KG1 (cell line): ENCODE measurements at regions not wholly inside any gene's neighbourhood (a gene's known extent, or its start where the extent isn't known, plus 50 kb on each side); places are given as distances from the start of the nearest gene placed in this dataset.
"Not testable (repeated sequence)": the region's sequence is repeated elsewhere in the genome, so short reads cannot be mapped to it uniquely, and the experiment has no call there.

Source experiments
- DNase-seq: peaks from one replicate; lab custom pipeline; 2025; lab: John Stamatoyannopoulos, UW

GRCh38 chr6:81340946-81341345 lies 411.5 kb downstream of the TENT5A start:
- no peak for DNase-seq

- no peak for DNase-seq
Observed at GRCh38 chr6:81331526-81331925, 421.0 kb downstream of the TENT5A start.

GRCh38 chr6:81328700-81329099 lies 423.8 kb downstream of the TENT5A start:
- DNase-seq = no peak

- DNase-seq = no peak
Observed at GRCh38 chr6:81326881-81327561, 425.5 kb downstream of the TENT5A start.

GRCh38 chr6:81309811-81310210 lies 442.7 kb downstream of the TENT5A start:
- DNase-seq = no peak

GRCh38 chr6:81308577-81309279 lies 443.8 kb downstream of the TENT5A start:
- DNase-seq = no peak

GRCh38 chr6:81307651-81308214 lies 444.7 kb downstream of the TENT5A start:
- no peak for DNase-seq

GRCh38 chr6:81304466-81304865 lies 448.0 kb downstream of the TENT5A start:
- no peak for DNase-seq

GRCh38 chr6:81300961-81301360 lies 451.5 kb downstream of the TENT5A start:
- DNase-seq = no peak

- DNase-seq = no peak
Observed at GRCh38 chr6:81298751-81299150, 453.7 kb downstream of the TENT5A start.

- DNase-seq = no peak
Observed at GRCh38 chr6:81295310-81295709, 457.2 kb downstream of the TENT5A start.

- no peak for DNase-seq
Observed at GRCh38 chr6:81293896-81294295, 458.6 kb downstream of the TENT5A start.

GRCh38 chr6:81289229-81289628 lies 463.3 kb downstream of the TENT5A start:
- no peak for DNase-seq

- no peak for DNase-seq
Observed at GRCh38 chr6:81265106-81265505, 487.4 kb downstream of the TENT5A start.

GRCh38 chr6:81263531-81264168 lies 488.8 kb downstream of the TENT5A start:
- DNase-seq = no peak

GRCh38 chr6:81262656-81263055 lies 489.8 kb downstream of the TENT5A start:
- DNase-seq = no peak

- DNase-seq = not testable (repeated sequence)
Observed at GRCh38 chr6:81256223-81256622, 496.3 kb downstream of the TENT5A start.

- no peak for DNase-seq
Observed at GRCh38 chr6:81253821-81254220, 498.7 kb downstream of the TENT5A start.

- no peak for DNase-seq
Observed at GRCh38 chr6:81252231-81252630, 500.2 kb downstream of the TENT5A start.

- DNase-seq = no peak
Observed at GRCh38 chr6:81246200-81246599, 506.3 kb downstream of the TENT5A start.

GRCh38 chr6:81242624-81243023 lies 509.9 kb downstream of the TENT5A start:
- no peak for DNase-seq

GRCh38 chr6:81241126-81242041 lies 511.1 kb downstream of the TENT5A start:
- peak; percentile 3 for DNase-seq
